H7 (cell line): ENCODE measurements at regions not wholly inside any gene's neighbourhood (a gene's known extent, or its start where the extent isn't known, plus 50 kb on each side); places are given as distances from the start of the nearest gene placed in this dataset.

ENCODE experiments used
- DNase-seq: peaks from one replicate; pipeline ENCODE4 v3.0.0; 2012
- H3K27me3 ChIP-seq: 2 replicates; pipeline ENCODE4 v1.6.0; 2011; ENCODE audit warnings: mild to moderate bottlenecking, low read length; ENCODE audit not compliant: control insufficient read depth, insufficient read depth
- H3K36me3 ChIP-seq: replicated peaks from 2 replicates; pipeline ENCODE4 v1.5.1; 2011; ENCODE audit warnings: low read length; ENCODE audit not compliant: control insufficient read depth, insufficient read depth
- H3K4me3 ChIP-seq: 2 replicates; pipeline ENCODE4 v1.5.1; 2011; ENCODE audit warnings: low read depth, mild to moderate bottlenecking, control low read depth, low read length, moderate library complexity; ENCODE audit not compliant: insufficient read depth

DNA sequence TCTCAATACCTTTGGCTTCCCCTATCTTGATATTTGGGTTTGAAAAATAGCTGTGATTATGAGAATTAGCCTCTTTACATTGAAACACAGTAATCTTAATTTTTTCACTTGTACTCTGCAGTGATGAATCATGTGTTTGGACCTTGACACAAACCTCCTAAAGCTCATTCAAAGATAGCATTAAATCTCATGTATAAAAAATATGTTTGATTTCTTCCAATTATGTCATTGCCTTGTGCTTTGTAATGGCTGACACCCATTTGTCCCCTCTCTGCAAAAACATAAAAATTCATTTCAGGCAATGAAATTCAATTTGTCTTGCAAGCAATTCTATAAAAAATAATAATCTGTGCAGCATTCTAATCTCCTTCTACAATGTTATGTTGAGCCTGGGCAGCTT, 422.4 kb upstream of the BOD1L1 start:
- H3K27me3 ChIP-seq = no peaks in the 10 kb centered on the region
- H3K36me3 ChIP-seq = no peaks in the 10 kb centered on the region
- no peak for DNase-seq
- no peak overlapping the region for H3K4me3 ChIP-seq

DNA sequence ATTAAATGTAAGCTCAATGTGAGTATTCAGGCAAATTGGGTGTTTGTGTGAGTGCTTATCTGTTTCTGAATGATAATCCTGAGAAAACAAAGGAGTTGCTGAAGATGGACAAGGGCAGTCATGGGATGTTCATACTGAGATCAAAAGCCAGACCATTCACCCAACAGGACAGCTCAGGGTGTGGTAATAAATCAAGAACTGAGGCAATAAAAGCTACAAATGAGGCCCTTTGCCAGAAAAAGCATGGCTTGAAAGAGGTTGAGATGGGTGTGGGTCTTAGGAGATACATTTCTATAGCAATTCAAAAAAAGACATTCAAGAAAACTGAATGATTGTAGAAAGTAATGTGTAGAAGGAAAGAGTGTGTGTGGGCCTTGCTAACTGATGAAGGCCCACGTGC, 425.8 kb upstream of the BOD1L1 start:
- Histone ChIP-seq H3K4me3 (no peak overlapping the region), H3K27me3 (no peaks in the 10 kb centered on the region)

DNA sequence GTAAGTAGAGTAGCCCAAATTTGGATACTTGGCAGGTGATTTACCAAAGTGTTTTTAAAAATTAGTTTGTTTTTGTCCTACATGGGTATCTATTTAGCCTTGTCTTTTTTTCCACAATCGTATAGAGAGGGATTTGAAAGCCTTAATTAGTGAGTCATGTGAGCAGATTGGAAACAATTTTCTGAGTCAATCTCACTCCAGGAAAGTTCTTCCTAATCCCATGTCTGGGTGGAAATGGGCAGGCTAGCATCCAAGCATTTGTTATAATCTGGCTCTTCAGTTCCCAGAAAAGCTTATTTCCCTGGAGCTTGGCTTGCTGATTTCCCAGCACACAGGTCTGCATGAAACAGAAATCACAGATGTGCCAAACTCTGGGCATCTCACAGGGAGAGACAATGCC, 426.9 kb upstream of the BOD1L1 start:
- Histone ChIP-seq H3K27me3 (no peaks in the 10 kb centered on the region), H3K4me3 (no peak overlapping the region), H3K36me3 (no peaks in the 10 kb centered on the region)
- no peak for DNase-seq

More for the DNA sequence above, 425.8 kb upstream of the BOD1L1 start:
- H3K36me3 ChIP-seq = no peaks in the 10 kb centered on the region
- DNase-seq = no peak

DNA sequence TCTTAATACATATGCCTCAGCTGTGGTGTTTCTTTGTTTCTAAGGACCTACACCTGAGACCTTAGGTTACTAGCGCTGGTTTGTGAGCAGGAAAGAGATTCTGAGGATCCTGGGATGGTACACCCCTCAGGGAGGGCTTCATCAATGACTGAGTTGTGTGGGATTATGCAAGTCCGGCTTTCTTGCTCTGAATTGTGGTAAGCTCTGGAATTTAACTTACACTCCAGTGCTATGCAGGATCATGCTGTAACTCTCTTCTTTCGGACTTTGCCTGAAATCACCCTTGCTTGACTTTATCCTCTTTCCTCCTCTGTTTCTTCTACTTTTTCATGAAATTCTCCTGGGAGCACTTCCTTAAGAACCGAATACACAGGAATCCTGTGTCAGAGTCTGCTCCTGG, 431.5 kb upstream of the BOD1L1 start:
- Histone ChIP-seq H3K27me3 (no peaks in the 10 kb centered on the region), H3K4me3 (no peak overlapping the region), H3K36me3 (no peaks in the 10 kb centered on the region)
- DNase-seq = no peak

DNA sequence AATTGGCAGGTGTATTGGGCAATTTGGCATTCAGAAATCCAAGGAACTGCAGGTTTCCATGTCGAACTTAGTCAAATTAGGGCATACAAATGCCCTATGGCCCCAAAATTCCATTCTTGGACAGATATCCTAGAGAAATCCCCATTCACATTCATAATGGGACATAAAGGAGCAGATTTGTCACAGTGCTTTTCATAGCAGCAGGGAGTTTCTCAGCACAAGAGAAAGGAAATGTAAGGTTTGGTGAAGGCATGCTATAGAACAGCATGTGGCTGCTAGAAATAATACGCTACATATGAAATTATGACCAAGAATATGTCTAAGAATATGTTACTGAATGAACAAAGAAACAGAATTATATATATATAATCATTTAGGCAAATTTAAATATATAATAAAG, 437.5 kb upstream of the BOD1L1 start:
- DNase-seq = peak; percentile 4
- Histone ChIP-seq H3K36me3 (no peaks in the 10 kb centered on the region), H3K4me3 (no peak overlapping the region), H3K27me3 (no peaks in the 10 kb centered on the region)

DNA sequence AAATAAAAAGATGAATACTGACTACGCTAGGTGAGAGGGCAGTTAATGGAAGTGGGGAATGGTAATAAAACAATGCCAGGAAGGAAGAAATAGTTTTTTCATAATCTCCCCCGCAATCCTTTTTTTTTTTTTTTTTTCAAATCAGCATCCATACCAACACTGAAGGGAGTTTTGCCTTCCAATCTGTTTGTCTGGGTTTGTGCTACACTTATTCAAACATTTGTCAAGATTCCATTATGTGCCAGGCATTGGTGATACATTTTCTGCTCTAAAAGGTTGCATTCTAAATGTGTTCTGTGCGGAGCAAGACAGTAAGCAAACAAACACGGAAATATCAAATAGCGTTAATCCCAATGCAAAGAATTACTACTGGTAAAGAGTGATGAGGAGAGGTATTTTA, 437.9 kb upstream of the BOD1L1 start:
- Histone ChIP-seq H3K36me3 (no peaks in the 10 kb centered on the region), H3K4me3 (no peak overlapping the region), H3K27me3 (no peaks in the 10 kb centered on the region)
- no peak for DNase-seq

DNA sequence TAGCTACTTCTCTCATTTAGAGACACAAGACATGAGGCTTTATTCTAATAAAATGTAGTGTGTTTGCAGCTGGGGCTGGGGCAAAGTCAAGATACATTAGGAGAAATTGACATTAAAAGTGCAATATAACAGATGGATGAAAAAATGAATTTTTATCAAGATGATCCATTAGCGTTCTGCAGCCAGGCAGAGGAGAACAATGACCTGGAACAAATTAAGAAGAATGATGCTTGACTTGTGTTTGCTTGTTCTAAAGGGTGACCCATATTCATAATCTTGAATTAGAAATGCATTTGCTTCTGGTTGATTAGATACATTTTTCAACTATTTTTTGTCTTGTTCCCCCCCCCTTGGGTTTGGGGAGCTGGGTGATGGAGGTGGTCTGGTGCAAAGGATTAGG, 439.5 kb upstream of the BOD1L1 start:
- no peak for DNase-seq
- Histone ChIP-seq H3K4me3 (no peak overlapping the region), H3K27me3 (no peaks in the 10 kb centered on the region), H3K36me3 (no peaks in the 10 kb centered on the region)

DNA sequence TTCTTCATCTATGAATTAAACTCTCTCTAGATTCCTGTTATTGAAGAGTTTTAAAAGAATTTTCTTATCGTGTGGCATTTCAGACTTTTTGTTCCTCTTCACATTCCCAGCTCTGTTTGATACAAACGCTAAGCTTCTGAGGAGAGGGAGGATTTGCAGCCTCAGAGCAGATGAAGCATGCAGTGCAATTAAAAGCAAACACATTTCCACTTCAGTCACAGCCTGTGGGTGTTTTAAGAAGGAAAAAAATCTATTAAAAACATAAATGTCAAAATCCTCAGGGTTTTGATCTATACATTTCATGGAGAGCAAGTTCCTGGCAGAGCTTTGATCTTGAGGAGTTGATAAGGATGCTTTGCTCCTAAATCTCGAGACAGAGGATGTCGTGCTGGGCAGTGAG, 442.4 kb upstream of the BOD1L1 start:
- no peak for DNase-seq
- H3K36me3 ChIP-seq = no peaks in the 10 kb centered on the region
- no peaks in the 10 kb centered on the region for H3K27me3 ChIP-seq
- no peak overlapping the region for H3K4me3 ChIP-seq

DNA sequence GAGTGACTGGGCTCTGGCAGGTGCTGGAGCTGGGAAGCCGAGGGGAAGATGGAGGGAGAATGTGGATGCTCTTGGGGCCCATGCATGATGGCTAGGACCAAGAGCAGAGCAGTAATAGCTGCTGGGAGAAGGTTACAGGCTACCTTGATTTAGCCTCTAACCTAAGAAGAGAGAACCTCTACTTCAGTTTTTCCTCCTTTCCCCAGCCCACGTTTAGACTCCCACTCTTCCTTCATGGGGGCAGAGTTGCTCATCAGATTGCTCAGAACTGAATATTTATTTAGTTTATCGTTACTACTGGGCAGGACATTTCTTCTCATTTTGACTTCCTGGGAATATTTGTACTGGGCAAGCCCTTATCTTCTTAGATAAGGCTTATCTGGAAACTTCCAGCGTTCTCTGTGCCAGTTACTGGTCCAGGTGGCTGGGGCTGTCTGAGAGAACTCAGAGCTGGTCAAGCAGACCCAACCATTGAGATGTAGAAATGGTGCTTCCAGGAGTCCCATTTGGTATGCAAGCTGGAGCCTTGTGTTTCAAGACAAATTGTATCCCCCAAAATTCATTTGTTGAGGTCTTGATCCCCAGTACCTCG, 442.9 kb upstream of the BOD1L1 start:
- Histone ChIP-seq H3K36me3 (no peaks in the 10 kb centered on the region), H3K27me3 (no peaks in the 10 kb centered on the region), H3K4me3 (no peak overlapping the region)
- no peak for DNase-seq

DNA sequence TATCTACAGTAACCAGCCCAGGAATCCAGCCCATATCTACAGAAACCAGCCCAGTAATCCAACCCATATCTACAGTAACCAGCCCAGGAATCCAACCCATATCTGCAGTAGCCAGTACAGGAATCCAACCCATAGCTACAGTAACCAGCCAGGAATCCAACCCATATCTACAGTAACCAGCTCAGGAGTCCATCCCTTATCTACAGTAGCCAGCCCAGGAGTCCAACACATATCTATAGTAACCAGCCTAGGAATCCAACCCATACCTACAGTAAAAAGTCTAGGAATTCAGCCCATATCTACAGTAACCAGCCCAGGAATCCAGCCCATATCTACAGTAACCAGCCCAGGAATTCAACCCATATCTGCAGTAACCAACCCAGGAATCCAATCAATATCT, 445.0 kb upstream of the BOD1L1 start:
- DNase-seq = no peak
- Histone ChIP-seq H3K27me3 (no peaks in the 10 kb centered on the region), H3K4me3 (no peak overlapping the region), H3K36me3 (no peaks in the 10 kb centered on the region)

DNA sequence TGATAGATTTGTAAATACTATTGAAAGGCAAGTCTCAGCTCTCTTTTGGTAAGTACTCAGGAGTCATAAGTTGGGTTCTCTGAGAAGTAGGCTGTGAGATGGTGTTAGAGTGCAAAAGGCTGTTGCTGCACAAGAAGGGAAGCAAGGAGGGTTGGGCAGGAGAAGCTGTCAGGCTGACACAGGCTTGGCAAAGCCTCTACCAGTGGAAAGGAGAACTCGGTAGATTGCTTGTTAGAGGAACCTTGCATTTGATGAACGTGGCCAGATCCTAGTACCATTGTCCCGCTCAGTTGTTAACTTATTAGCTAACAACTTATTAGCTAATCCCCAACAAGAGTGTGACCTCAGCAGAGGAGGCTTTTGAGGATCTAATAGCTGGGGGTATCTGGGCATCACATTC, 449.3 kb upstream of the BOD1L1 start:
- H3K27me3 ChIP-seq = no peaks in the 10 kb centered on the region
- H3K36me3 ChIP-seq = no peaks in the 10 kb centered on the region
- no peak for DNase-seq
- no peak overlapping the region for H3K4me3 ChIP-seq

DNA sequence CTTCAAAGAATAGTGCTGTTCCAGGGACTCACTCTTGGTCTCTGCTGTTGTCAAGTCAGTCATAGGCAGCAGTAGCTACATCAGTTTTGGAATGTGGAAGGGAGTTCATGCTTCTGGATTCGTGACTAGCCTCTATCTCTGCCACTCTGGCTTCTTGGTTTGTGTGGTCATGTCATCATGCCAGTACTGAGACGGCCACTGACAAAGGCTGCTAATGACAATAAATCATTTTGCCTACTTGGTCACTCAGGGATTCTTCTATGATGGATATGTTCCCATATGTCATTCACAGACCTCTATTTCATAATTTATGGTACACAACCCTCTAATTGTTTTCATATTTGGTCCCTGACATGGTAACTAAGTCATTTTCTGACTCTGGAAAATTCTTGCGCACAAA, 450.8 kb upstream of the BOD1L1 start:
- no peak for DNase-seq
- H3K36me3 ChIP-seq = no peaks in the 10 kb centered on the region

DNA sequence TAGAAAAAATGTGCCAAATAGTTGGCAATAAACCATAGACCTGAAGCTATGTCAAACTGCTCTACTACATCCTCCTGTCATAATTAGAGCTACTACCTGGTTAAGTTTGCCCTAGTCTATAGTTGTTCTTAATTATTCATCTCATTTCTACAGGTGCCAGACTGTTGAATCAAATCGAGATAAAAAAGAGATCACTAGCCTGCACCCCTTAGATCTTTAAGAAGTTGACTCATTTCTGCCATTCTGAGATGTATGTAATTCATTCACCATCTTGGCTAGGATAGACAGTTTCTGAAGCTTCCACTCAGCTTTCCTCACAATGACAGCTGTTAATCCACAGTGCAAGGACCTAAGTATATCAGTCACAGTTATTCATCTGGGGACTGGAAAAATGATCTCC, 452.1 kb upstream of the BOD1L1 start:
- no peaks in the 10 kb centered on the region for H3K36me3 ChIP-seq
- H3K27me3 ChIP-seq = no peaks in the 10 kb centered on the region
- no peak overlapping the region for H3K4me3 ChIP-seq
- no peak for DNase-seq

More for the DNA sequence above, 450.8 kb upstream of the BOD1L1 start:
- no peaks in the 10 kb centered on the region for H3K27me3 ChIP-seq
- H3K4me3 ChIP-seq = no peak overlapping the region

DNA sequence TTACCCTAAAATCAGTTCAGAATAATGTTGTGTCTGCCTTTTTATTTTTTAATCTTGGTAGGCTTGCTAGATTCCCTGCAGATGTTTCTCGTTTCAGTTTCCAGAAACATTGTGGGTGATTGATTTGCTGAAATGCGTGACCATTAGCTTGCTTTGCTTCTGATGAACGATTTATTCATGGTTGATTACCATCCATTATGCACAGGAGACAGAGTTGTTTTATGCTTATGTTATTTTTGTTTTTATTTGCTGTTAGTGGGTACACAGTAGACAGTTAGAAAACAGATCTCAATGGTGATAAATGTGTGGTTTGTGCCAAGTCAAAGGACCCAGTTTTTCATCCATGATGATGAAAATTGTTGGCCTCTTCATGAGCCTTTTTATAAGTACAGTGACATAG, 455.6 kb upstream of the BOD1L1 start:
- H3K27me3 ChIP-seq = no peaks in the 10 kb centered on the region
- DNase-seq = no peak
- H3K4me3 ChIP-seq = no peak overlapping the region
- no peaks in the 10 kb centered on the region for H3K36me3 ChIP-seq

DNA sequence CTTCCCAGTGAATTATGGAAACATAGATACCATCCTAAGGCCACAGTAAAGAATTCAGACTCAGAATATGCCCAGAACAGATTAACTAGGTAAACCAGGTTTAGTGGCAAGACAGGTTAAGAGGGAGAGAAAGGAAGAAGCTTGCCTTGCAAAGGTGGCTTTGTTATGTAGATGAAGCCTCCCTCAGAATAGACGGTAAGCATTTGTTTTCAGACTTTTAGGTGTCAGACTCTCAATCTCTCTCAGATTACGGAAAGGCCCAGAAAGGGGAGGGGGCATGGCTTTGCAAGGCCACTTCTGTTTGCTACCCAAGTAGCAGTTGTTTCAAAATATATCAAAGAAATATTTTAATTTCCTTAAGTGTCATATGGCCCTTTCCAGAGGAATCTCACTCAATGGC, 457.1 kb upstream of the BOD1L1 start:
- peak; percentile 11 for DNase-seq
- no peaks in the 10 kb centered on the region for H3K27me3 ChIP-seq
- H3K4me3 ChIP-seq = no peak overlapping the region
- H3K36me3 ChIP-seq = no peaks in the 10 kb centered on the region

DNA sequence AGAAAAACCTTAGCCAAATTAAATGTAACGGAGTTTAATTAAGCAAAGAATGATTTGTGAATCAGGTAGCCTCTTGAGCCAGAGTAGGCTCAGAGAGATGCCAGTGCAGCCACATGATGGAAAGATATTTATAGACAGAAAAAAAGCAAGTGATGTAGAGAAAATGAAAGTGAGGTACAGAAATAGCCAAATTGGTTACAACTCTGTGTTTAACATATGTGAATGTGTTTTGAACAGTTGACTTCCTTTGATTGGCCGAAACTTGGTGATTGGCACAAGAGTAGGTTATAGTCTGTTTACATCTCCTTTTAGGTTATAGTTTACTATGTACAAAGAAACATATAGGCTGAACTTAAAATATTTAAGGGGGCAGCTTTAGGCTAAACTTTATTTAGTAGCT, 459.9 kb upstream of the BOD1L1 start:
- H3K27me3 ChIP-seq = no peaks in the 10 kb centered on the region
- no peak overlapping the region for H3K4me3 ChIP-seq
- no peaks in the 10 kb centered on the region for H3K36me3 ChIP-seq
- no peak for DNase-seq
